HG03039 (cell line): ENCODE measurements at regions not wholly inside any gene's neighbourhood (a gene's known extent, or its start where the extent isn't known, plus 50 kb on each side); places are given as distances from the start of the nearest gene placed in this dataset.
A peak's percentile ranks its signal among the peaks of the same experiment; 100 is the strongest.

Experiments used
- ATAC-seq: cut with Tn5 transposase; IDR thresholded peaks from one replicate; pipeline ENCODE4 v1.9.1; 2021; ENCODE audit warnings: mild to moderate bottlenecking, moderate library complexity; ENCODE audit not compliant: unreplicated experiment

GRCh38 chr3:44047796-44048195 lies 193.9 kb upstream of the TOPAZ1 start:
- ATAC-seq, result no peak

GRCh38 chr3:44048196-44048924 lies 193.3 kb upstream of the TOPAZ1 start:
- ATAC-seq, result no peak

DNA sequence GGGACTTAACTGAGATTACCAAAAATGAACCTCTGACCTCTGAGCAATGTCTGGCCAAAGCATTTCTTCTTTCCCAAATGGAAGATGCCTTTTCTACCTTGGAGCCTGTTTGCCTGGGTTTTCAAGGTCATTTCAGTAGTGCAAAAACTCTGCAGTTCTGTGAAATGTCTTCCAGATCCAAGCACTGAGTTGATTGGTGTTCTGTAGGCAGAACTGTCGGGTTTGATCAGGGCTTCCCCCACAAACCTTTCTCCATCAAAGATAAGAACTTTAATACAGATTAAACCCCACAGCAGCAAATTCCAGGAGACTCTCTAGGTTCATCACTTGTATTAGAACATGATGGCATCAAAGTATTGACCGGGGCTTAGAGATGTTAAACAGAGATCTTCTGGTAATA lies 192.7 kb upstream of the TOPAZ1 start:
- ATAC-seq, result no peak

DNA sequence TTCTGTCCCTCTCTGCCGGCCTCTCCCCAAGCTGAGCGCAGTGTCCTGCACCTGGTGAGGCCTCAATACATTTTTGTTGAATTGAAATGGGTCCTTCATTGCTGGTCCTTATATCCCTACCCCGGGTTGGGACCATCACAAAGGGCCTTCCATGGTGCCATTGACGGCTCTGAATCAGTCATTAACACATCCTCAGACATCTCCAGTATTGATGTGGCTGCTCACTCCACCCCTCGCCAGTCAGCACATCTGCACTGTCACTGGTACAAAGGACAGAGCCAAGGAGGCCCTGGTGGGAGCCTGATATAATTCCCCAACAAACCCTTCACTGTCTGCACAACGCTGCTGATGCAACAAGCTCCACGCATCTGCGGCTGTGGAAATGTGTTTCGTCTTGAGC lies 191.6 kb upstream of the TOPAZ1 start:
- ATAC-seq, result no peak

- no peak for ATAC-seq
These were observed 190.8 kb upstream of the TOPAZ1 start for GRCh38 chr3:44050867-44051266.

DNA sequence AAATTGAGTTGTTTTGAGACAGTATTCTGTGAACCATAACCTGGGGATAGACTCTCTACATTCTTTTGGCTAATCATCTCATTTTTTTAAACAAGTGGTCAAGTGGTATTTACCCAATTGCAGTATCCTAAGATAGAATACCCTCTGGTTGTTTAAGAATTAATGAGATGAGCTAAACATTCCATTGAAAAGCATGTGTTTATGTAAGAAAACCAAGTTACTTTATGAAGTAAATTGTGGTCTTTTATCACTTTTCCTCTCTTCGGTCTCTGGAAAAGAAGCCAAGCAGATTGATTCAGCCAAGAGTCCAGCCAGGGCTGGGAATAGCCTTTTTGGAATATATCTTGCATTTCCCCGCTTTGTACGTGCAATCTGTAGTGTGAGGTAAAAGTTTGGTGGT lies 185.7 kb upstream of the TOPAZ1 start:
- no peak for ATAC-seq

DNA sequence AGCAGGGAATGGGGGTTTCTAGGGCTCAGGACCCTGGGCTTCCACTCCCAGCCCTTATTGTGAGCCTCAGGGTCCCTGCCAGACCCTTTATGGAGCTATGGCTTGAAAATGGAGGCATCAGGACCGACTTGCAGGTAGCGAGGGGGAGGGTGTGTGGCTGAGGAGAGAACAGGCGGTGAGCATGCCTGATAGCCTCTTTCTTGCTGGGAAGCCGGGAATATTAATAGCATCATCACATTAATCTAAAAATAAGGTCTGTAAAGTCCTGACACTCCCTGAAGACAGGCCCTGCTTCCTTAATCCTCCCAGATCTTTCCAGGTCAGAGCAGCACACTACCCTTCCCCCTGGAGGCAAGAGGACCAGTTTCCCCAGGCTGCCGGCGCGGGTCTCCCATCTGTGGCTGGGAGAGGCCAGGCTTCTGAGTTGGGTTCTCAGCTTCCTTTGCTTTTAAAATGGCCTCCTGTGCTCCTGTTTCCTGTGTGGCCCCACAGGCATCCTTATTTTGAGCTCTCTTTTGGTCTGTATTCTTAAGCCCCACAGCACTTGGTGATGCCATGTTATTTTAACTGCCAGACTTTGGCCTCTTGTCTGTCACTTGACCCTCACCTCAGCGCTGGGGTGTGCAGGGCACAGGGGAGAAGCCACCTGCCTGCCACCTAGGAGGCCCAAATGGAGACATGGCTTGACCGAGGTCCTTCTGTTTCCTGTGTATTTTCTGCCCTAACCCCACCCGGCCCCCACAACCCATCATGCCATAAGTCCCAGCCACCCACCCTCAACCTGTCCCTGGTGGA lies 185.0 kb upstream of the TOPAZ1 start:
- ATAC-seq, result no peak

GRCh38 chr3:44058022-44058867 lies 183.4 kb upstream of the TOPAZ1 start:
- peak; percentile 92 for ATAC-seq

DNA sequence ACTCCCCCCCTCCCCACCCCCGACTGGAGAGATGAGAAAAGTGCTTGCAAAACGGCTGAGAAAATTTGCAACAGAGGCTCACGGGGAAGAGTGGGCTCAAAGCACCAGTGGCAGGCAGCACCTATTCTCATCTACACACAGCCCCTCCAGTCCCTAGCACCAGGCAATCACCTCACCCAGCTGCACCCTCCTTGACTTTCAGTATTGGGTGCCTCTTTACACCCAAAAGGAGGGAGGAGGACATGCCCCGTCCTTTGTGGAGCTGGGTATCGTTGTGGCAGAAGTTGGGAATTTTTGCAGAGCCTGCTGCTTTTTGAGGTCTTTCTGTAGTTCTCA lies 182.8 kb upstream of the TOPAZ1 start:
- no peak for ATAC-seq

DNA sequence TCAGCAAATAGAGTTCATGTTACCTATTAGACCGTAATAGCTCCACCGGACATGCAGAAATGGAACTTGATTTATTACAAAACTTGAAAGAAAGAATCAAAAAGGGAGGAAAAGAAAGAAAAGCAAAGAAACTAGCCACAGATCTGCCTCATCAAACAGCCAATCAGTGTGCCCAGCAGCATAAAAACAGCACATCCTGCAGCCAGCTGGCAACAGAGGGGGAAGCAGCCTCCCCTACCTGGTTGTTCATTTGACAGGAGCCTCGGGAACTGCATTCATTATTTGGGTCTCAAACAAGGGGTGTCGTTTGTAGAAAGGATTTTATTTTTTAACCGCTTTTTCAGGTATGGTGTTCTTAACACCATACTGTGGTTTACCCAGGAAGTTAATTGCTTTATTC lies 181.5 kb upstream of the TOPAZ1 start:
- ATAC-seq, result no peak

- ATAC-seq, result no peak
These were observed 180.4 kb upstream of the TOPAZ1 start for GRCh38 chr3:44061268-44061667.

DNA sequence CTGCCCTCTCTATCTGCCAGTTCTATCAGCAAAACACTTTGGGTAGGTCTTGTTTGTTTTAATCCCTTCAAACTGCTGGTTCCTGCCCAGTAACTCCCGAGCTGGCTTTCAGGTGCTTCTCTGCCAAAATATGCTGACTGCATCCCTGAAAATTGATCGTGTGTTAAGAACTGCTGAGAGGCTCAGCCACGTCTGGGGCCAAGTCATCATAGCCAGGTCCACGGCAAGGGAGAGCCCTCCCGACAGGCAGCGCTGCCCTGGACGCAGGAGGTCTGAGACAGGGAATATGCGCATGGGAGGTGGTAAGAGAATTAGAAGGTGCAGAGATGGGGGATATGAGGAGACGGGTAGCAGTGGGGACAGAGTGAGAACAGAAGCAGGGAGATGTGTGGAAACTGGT lies 179.7 kb upstream of the TOPAZ1 start:
- ATAC-seq, result no peak

DNA sequence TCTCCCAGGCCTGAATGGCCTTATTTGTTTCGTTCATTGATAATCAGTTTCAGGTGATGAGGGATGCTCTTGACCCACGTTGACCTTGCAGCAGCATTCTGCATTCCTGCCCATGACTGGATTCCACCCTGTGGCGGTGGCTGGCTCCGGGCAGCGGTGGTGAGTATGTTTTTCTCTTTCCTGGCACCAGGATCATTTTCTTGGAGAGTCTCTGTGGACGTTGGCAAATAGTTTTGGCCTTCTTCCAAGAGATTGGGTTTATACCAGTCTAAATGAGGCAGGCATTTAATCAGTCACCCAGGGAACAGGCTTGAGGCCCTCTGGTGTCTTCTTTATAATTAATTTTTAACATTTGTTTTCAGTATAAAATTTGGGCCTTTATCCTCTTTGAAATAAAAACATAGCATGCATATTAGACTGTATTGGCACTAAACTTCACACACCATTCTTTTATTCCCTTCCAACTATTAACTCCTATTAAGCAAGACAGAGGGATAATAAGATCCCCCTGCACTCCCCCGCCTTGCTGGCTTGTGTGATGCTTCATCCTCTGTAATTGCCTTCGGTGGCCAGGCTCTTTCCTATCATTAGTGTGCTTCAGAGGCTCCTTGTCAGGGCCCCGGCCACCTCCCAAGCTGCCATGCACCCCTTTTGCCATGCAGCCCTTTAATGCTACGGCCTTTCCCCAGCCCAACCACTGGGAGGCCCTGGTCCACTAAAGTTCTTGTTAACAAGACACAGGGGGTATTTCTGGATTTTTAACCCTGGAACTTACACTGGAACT lies 176.2 kb upstream of the TOPAZ1 start:
- no peak for ATAC-seq

DNA sequence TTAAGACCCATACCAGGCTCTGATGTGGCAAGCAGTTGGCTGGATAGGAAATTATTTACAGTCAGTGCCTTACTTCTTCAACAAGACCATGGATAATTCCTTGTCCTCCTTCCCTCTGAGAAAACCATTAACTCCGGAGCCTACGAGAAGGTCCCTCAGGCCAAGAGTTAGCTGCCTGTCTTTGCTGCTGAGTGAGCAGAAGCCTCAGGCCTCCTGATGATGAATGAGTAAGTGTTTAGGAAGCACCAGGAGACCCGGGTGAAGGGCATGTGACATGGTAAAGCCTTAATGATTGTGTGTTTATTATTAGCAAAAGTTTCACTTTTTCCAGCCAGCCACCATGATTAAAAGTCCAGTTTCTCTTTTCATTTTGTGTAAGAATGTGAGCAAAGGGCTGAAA lies 174.9 kb upstream of the TOPAZ1 start:
- ATAC-seq, result no peak

DNA sequence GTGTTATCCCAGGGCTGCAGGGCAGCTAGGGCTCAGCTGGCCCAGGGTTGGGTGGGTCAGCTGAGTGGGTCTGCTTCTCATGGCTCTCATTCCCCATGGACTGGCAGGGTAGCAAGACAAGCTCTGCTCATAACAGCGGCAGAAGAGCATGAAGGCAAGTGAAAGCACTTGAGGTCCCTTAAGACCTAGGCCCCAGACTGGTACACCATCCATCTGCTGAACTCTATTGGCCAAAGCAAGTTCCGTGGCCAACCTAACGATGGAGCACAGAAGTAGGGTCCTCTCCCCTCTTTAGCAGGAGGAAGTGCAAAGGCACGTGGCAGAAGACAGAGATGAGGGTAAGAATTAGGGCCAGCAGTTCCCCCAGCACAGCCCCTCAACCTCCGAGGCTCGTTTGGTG lies 174.3 kb upstream of the TOPAZ1 start:
- ATAC-seq, result no peak

GRCh38 chr3:44068753-44069152 lies 172.9 kb upstream of the TOPAZ1 start:
- no peak for ATAC-seq

DNA sequence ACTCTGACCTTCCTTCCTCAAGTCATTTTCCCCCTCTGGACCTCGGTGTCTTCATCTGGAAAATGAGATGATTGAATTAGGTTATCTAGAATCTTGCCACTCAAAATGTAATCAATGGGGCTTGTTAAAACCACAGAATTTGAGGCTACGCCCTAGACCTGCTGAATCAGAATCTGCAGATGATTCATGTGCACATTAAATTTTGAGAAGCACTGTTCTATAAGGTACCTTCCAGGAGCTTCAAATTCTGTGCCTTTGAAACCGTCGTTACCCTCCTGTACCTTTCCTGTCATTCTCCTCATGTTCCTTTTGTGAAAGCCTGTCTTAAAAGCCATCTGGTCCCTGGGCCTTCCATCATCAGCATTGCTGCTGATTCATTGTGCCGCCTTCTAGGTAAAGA lies 172.4 kb upstream of the TOPAZ1 start:
- ATAC-seq, result no peak

- no peak for ATAC-seq
These were observed 170.7 kb upstream of the TOPAZ1 start for GRCh38 chr3:44070841-44071546.

DNA sequence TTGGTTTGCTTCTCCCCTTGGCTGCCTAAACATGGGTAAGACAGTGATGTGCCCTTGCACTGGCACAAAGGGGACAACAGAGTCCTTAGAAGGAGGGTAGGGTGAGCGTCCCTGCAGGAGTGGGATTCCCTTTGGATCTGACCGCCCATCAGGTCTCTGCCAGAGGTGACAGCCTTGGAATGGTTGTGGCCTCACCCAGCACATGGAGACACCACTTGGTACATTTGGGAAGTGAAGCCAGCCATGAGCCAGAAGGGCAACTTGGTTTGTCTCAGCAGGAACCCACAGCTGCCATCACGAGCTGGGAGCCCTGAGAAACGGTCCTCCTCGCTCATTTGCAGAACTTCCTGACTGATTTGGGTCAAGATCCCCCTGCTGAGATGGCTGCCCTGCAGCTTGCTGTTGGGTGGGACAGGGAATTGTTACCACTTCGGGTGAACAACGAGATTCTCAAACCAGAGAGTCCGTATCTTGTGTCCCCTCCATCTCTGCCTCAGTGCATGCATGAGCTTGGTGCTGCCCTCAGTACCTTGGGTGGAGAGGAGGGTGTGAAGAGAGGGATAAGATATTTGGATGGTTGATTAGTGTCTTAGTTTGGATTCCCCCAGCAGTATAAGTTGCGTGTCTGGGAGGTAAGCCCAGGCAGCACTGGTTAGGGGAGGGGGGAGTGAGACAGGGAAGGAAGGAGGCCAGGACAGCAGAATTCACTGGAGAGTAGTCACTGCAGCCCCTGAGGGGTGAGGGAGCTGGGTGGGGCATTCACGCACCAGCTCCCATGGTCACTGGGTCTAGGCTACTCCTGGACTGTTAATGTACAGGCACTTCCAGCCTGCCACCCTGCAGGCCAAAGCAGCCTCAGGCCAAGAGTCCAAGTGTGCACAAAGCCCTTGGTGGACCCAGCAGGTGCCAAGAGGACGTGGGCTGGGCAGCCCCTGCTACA lies 168.8 kb upstream of the TOPAZ1 start:
- no peak for ATAC-seq
